Fibroblast of the conjunctiva (primary cell): ENCODE measurements at regions not wholly inside any gene's neighbourhood (a gene's known extent, or its start where the extent isn't known, plus 50 kb on each side); places are given as distances from the start of the nearest gene placed in this dataset.
A peak's percentile ranks its signal among the peaks of the same experiment; 100 is the strongest.

Source experiments
- DNase-seq: peaks from one replicate; pipeline ENCODE4 v3.0.0-alpha.2; 2010; ENCODE audit warnings: low read depth

- no peak for DNase-seq
Measured at GRCh38 chrX:109312757-109313156, 169.1 kb downstream of the GUCY2F start.

GRCh38 chrX:109310031-109310430 lies 171.9 kb downstream of the GUCY2F start:
- no peak for DNase-seq

GRCh38 chrX:109301177-109301576 lies 180.7 kb downstream of the GUCY2F start:
- no peak for DNase-seq

- no peak for DNase-seq
Measured at GRCh38 chrX:109300415-109300814, 181.5 kb downstream of the GUCY2F start.

GRCh38 chrX:109299091-109299490 lies 182.8 kb downstream of the GUCY2F start:
- peak; percentile 3 for DNase-seq

- DNase-seq, result no peak
Measured at GRCh38 chrX:109294097-109294814, 187.6 kb downstream of the GUCY2F start.

GRCh38 chrX:109283870-109284269 lies 198.0 kb downstream of the GUCY2F start:
- no peak for DNase-seq

GRCh38 chrX:109281483-109282275 lies 200.2 kb downstream of the GUCY2F start:
- DNase-seq, result no peak

GRCh38 chrX:109274806-109275205 lies 207.1 kb downstream of the GUCY2F start:
- no peak for DNase-seq

GRCh38 chrX:109270580-109271484 lies 211.1 kb downstream of the GUCY2F start:
- DNase-seq, result no peak

GRCh38 chrX:109268340-109268739 lies 213.5 kb downstream of the GUCY2F start:
- DNase-seq, result no peak

GRCh38 chrX:109266034-109266433 lies 215.9 kb downstream of the GUCY2F start:
- DNase-seq, result no peak

- no peak for DNase-seq
Measured at GRCh38 chrX:109264878-109265277, 217.0 kb downstream of the GUCY2F start.

GRCh38 chrX:109261279-109261678 lies 220.6 kb downstream of the GUCY2F start:
- DNase-seq, result no peak

GRCh38 chrX:109252789-109253188 lies 229.1 kb downstream of the GUCY2F start:
- no peak for DNase-seq

- no peak for DNase-seq
Measured at GRCh38 chrX:109218761-109219160, 263.1 kb downstream of the GUCY2F start.

GRCh38 chrX:109199726-109200125 lies 282.2 kb downstream of the GUCY2F start:
- peak; percentile 1 for DNase-seq

- no peak for DNase-seq
Measured at GRCh38 chrX:109190542-109190941, 291.3 kb downstream of the GUCY2F start.

GRCh38 chrX:109187473-109188168 lies 294.3 kb downstream of the GUCY2F start:
- no peak for DNase-seq

- no peak for DNase-seq
Measured at GRCh38 chrX:109186939-109187338, 294.9 kb downstream of the GUCY2F start.

GRCh38 chrX:109184506-109185139 lies 297.3 kb downstream of the GUCY2F start:
- no peak for DNase-seq
